ENCODE measurements at regions not wholly inside any gene's neighbourhood (a gene's known extent, or its start where the extent isn't known, plus 50 kb on each side); places are given as distances from the start of the nearest gene placed in this dataset.
"Not testable (repeated sequence)": the region's sequence is repeated elsewhere in the genome, so short reads cannot be mapped to it uniquely, and the experiment has no call there.

DNA sequence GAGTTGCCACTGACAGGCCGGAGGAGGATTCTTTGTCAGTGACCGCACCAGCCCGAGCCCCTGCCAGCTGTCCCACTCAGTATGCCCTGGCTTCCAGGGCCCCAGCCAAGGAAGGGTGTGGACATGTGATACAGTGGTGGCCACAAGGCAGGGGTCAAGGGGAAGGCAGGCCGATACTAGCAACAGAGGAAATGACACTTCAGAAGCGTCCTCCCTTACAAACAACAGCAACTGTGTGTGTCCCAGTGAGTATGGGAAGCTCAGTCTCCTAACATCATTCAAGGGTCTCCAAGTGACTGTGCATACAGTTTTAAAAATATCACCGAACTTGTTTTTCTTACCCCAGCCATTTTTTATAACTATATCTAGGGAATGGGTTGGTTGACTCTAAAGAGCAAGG lies 63.7 kb upstream of the SOX11 start:
- TF ChIP-seq, protein P1, sequence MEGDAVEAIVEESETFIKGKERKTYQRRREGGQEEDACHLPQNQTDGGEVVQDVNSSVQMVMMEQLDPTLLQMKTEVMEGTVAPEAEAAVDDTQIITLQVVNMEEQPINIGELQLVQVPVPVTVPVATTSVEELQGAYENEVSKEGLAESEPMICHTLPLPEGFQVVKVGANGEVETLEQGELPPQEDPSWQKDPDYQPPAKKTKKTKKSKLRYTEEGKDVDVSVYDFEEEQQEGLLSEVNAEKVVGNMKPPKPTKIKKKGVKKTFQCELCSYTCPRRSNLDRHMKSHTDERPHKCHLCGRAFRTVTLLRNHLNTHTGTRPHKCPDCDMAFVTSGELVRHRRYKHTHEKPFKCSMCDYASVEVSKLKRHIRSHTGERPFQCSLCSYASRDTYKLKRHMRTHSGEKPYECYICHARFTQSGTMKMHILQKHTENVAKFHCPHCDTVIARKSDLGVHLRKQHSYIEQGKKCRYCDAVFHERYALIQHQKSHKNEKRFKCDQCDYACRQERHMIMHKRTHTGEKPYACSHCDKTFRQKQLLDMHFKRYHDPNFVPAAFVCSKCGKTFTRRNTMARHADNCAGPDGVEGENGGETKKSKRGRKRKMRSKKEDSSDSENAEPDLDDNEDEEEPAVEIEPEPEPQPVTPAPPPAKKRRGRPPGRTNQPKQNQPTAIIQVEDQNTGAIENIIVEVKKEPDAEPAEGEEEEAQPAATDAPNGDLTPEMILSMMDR (IDR thresholded peaks at IDR 0.05): not testable (repeated sequence)
- TF ChIP-seq POLR2A (IDR thresholded peaks at IDR 0.05; ENCODE audit: low read length); MYC (IDR thresholded peaks at IDR 0.05; ENCODE audit: borderline replicate concordance, low read length); CHD2 (IDR thresholded peaks at IDR 0.05; ENCODE audit: low read length, partially characterized antibody); RFX5 (IDR thresholded peaks at IDR 0.05); PHF8 (IDR thresholded peaks at IDR 0.05; ENCODE audit: borderline replicate concordance, low read depth); BHLHE40 (IDR thresholded peaks at IDR 0.05; ENCODE audit: low read depth, low read length); RNF2 (IDR thresholded peaks at IDR 0.05; ENCODE audit: borderline replicate concordance, low read depth): not testable (repeated sequence)
- TF ChIP-seq, protein P2, sequence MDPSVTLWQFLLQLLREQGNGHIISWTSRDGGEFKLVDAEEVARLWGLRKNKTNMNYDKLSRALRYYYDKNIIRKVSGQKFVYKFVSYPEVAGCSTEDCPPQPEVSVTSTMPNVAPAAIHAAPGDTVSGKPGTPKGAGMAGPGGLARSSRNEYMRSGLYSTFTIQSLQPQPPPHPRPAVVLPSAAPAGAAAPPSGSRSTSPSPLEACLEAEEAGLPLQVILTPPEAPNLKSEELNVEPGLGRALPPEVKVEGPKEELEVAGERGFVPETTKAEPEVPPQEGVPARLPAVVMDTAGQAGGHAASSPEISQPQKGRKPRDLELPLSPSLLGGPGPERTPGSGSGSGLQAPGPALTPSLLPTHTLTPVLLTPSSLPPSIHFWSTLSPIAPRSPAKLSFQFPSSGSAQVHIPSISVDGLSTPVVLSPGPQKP (IDR thresholded peaks at IDR 0.05; ENCODE audit: low read depth, low read length): not testable (repeated sequence)
